HCT116 (cell line): ENCODE measurements at regions not wholly inside any gene's neighbourhood (a gene's known extent, or its start where the extent isn't known, plus 50 kb on each side); places are given as distances from the start of the nearest gene placed in this dataset.

Source experiments
- ATAC-seq: fragments of 200-7000 bp; cut with Tn5 transposase; 2 replicates; pipeline ENCODE4 v1.9.1; 2020; ENCODE audit warnings: mild to moderate bottlenecking, moderate library complexity
- BruUV-seq: library from RNA; stranded (reverse); fragments of 400-500 nt; replicated peaks from 2 replicates; lab custom pipeline; 2021; lab: Mats Ljungman, UMichigan
- CTCF ChIA-PET: fragments of 300-600 bp; sonication (Branson Sonifier 250); formaldehyde crosslinking; loops from one replicate; lab custom pipeline; 2021; ENCODE audit warnings: antibody characterized with exemption; lab: Charles Lee
- POLR2A ChIA-PET: fragments of 300-600, 350-600 bp; sonication (Branson Sonifier 250); formaldehyde crosslinking; loops from one replicate; lab custom pipeline; 2021; ENCODE audit warnings: antibody characterized with exemption; lab: Charles Lee
- RAD21 ChIA-PET, 2 experiments: fragments of 300-600 bp; sonication (Branson Sonifier 250); formaldehyde crosslinking; loops; one replicate each; lab custom pipeline; 2023; ENCODE audit warnings: low total read pairs in 2 of 2; ENCODE audit not compliant: uncharacterized antibody in 2 of 2, unreplicated experiment in 2 of 2, low non-redundant PET in 1 of 2; lab: Charles Lee
- DNase-seq: peaks from one replicate; pipeline ENCODE4 v3.0.0-alpha.2; 2010; ENCODE audit warnings: low read depth, low spot score
- H2AFZ ChIP-seq: fragments of 200-600 bp; shearing (Covaris generic), sonication (generic); 2 replicates; pipeline ENCODE4 v1.6.1; 2017; ENCODE audit warnings: low read depth, mixed run types, mixed read lengths, antibody characterized with exemption, low read length; ENCODE audit not compliant: poor library complexity, severe bottlenecking
- H3K27ac ChIP-seq: 2 replicates; pipeline ENCODE4 v1.5.1; 2012; ENCODE audit warnings: low read depth, low read length
- H3K27me3 ChIP-seq: fragments of 200-600 bp; sonication (generic); 2 replicates; pipeline ENCODE4 v1.6.1; 2016; ENCODE audit warnings: mixed run types, low read length, mixed read lengths; ENCODE audit not compliant: insufficient read depth
- H3K36me3 ChIP-seq, 2 experiments: fragments of 200-500 bp in 1 of 2; fragments of 200-600 bp in 1 of 2; sonication (Bioruptor generic) in 1 of 2; sonication (generic) in 1 of 2; 2 replicates each; pipeline versions ENCODE4 v1.5.1 to v1.6.1; 2014 to 2016; ENCODE audit warnings: low read length in 2 of 2, inconsistent platforms in 1 of 2, mixed read lengths in 1 of 2, mixed run types in 1 of 2; ENCODE audit not compliant: insufficient read depth in 2 of 2, control insufficient read depth in 1 of 2
- H3K4me1 ChIP-seq, 2 experiments: fragments of 200-600 bp in 1 of 2; sonication (generic) in 1 of 2; 2 replicates each; pipeline versions ENCODE4 v1.5.1 to v1.6.1; 2012 to 2017; ENCODE audit warnings: low read length in 2 of 2, inconsistent platforms in 1 of 2, mild to moderate bottlenecking in 1 of 2, mixed read lengths in 1 of 2, mixed run types in 1 of 2, moderate library complexity in 1 of 2; ENCODE audit not compliant: insufficient read depth in 2 of 2, control insufficient read depth in 1 of 2
- H3K4me2 ChIP-seq: fragments of 200-600 bp; sonication (generic); 2 replicates; pipeline ENCODE4 v1.6.1; 2017; ENCODE audit warnings: mixed run types, low read length, mixed read lengths
- H3K4me3 ChIP-seq, 2 experiments: fragments of 200-600 bp in 1 of 2; sonication (generic) in 1 of 2; replicated peaks in 1 of 2; 2 replicates each; pipeline ENCODE4 v1.5.1; 2011 to 2016; ENCODE audit warnings: low read length in 2 of 2, control low read depth in 1 of 2, low read depth in 1 of 2, mild to moderate bottlenecking in 1 of 2, mixed read lengths in 1 of 2, mixed run types in 1 of 2
- H3K79me2 ChIP-seq: fragments of 200-600 bp; sonication (generic); 2 replicates; pipeline ENCODE4 v1.6.1; 2017; ENCODE audit warnings: mild to moderate bottlenecking, mixed run types, low read length, moderate library complexity, mixed read lengths; ENCODE audit not compliant: insufficient read depth
- H3K9ac ChIP-seq: fragments of 200-600 bp; sonication (generic); 2 replicates; pipeline ENCODE4 v1.6.1; 2016; ENCODE audit warnings: low read length, mixed read lengths
- H3K9me2 ChIP-seq: fragments of 200-600 bp; sonication (generic), shearing (Covaris generic); 2 replicates; pipeline ENCODE4 v1.6.1; 2017; ENCODE audit warnings: mixed run types, mild to moderate bottlenecking, moderate library complexity; ENCODE audit not compliant: insufficient read depth
- H3K9me3 ChIP-seq, 2 experiments: fragments of 200-500 bp in 1 of 2; fragments of 200-600 bp in 1 of 2; sonication (Bioruptor generic) in 1 of 2; sonication (generic) in 1 of 2; 2 replicates each; pipeline ENCODE4 v1.6.1; 2014 to 2017; ENCODE audit warnings: low read length in 2 of 2, mixed read lengths in 2 of 2, inconsistent platforms in 1 of 2, low read depth in 1 of 2, mild to moderate bottlenecking in 1 of 2, mixed run types in 1 of 2, moderate library complexity in 1 of 2; ENCODE audit not compliant: control insufficient read depth in 1 of 2, insufficient read depth in 1 of 2
- H4K20me1 ChIP-seq: fragments of 200-600 bp; sonication (generic), shearing (Covaris generic); 2 replicates; pipeline ENCODE4 v1.6.1; 2017; ENCODE audit warnings: mixed run types, mild to moderate bottlenecking, moderate library complexity; ENCODE audit not compliant: insufficient read depth
- CBX3 ChIP-seq: IDR thresholded peaks from 2 replicates; pipeline ENCODE4 v1.6.1; 2012; ENCODE audit warnings: low read depth
- CEBPB ChIP-seq: IDR thresholded peaks from 2 replicates; pipeline ENCODE4 v1.6.1; 2012; ENCODE audit warnings: low read depth
- EGR1 ChIP-seq: IDR thresholded peaks from 2 replicates; pipeline ENCODE4 v1.6.1; 2012; ENCODE audit warnings: low read depth
- ELF1 ChIP-seq: IDR thresholded peaks from 2 replicates; pipeline ENCODE4 v1.6.1; 2012; ENCODE audit warnings: low read depth, borderline replicate concordance
- EZH2 ChIP-seq: fragments of 200-600 bp; sonication (generic); IDR thresholded peaks from 2 replicates; pipeline ENCODE4 v1.6.1; 2017; ENCODE audit warnings: antibody characterized with exemption, mixed run types
- EZH2phosphoT487 ChIP-seq: fragments of 200-600 bp; IDR thresholded peaks from 2 replicates; pipeline ENCODE4 v1.6.1; 2018; ENCODE audit warnings: antibody characterized with exemption, borderline replicate concordance
- FOSL1 ChIP-seq: IDR thresholded peaks from 2 replicates; pipeline ENCODE4 v1.6.1; 2012; ENCODE audit warnings: low read depth
- JUND ChIP-seq: IDR thresholded peaks from 2 replicates; pipeline ENCODE4 v1.6.1; 2012
- MAX ChIP-seq: IDR thresholded peaks from 2 replicates; pipeline ENCODE4 v1.6.1; 2012
- POLR2A ChIP-seq: IDR thresholded peaks from 2 replicates; pipeline ENCODE4 v1.7.0; 2011; ENCODE audit warnings: borderline replicate concordance; ENCODE audit not compliant: insufficient read depth, insufficient read length; ENCODE audit errors: extremely low read depth
- POLR2AphosphoS5 ChIP-seq: IDR thresholded peaks from 2 replicates; pipeline ENCODE4 v1.6.1; 2011; ENCODE audit warnings: mild to moderate bottlenecking, low read depth, low read length, moderate library complexity
- RAD21 ChIP-seq: IDR thresholded peaks from 2 replicates; pipeline ENCODE4 v1.6.1; 2012; ENCODE audit warnings: low read depth, mild to moderate bottlenecking
- REST ChIP-seq: IDR thresholded peaks from 2 replicates; pipeline ENCODE4 v1.6.1; 2012; ENCODE audit warnings: low read depth
- SIN3A ChIP-seq: IDR thresholded peaks from 2 replicates; pipeline ENCODE4 v1.6.1; 2012; ENCODE audit warnings: low read depth
- SRF ChIP-seq: IDR thresholded peaks from 2 replicates; pipeline ENCODE4 v1.6.1; 2012; ENCODE audit warnings: low read depth
- TCF7L2 ChIP-seq: IDR thresholded peaks from 2 replicates; pipeline ENCODE4 v1.7.0; 2011; ENCODE audit warnings: borderline replicate concordance, inconsistent platforms; ENCODE audit not compliant: insufficient read depth, insufficient read length; ENCODE audit errors: extremely low read depth
- ZFX ChIP-seq: fragments of 450-650 bp; IDR thresholded peaks from 2 replicates; pipeline ENCODE4 v1.6.1; 2017
- ZNF274 ChIP-seq: fragments of 200-500 bp; sonication (Bioruptor generic); IDR thresholded peaks from 2 replicates; pipeline ENCODE4 v1.6.1; 2014; ENCODE audit warnings: mild to moderate bottlenecking, low read depth, low read length, inconsistent platforms
- intact Hi-C: fragments of 100-400 bp; cut with micrococcal nuclease; formaldehyde crosslinking; loops from 2 replicates; pipeline ENCODE4 v1.10.0; 2022
- TF ChIP-seq, protein P1 (sequence below): IDR thresholded peaks from 2 replicates; pipeline ENCODE4 v1.6.1; 2011; ENCODE audit warnings: mild to moderate bottlenecking, low read length, moderate library complexity; ENCODE audit not compliant: insufficient replicate concordance; ENCODE audit errors: extremely low read depth
- TF ChIP-seq, protein P2 (sequence below), 3 experiments: fragments of 200-600 bp in 1 of 3; sonication (generic) in 1 of 3; IDR thresholded peaks in 2 of 3; conservative IDR thresholded peaks in 1 of 3; 2 replicates each; pipeline ENCODE4 v1.5.1; 2012 to 2017; ENCODE audit warnings: low read depth in 2 of 3, low read length in 2 of 3, antibody characterized with exemption in 1 of 3, borderline replicate concordance in 1 of 3, control low read depth in 1 of 3, mild to moderate bottlenecking in 1 of 3, mixed read lengths in 1 of 3, mixed run types in 1 of 3, moderate library complexity in 1 of 3; ENCODE audit not compliant: insufficient read depth in 1 of 3

DNA sequence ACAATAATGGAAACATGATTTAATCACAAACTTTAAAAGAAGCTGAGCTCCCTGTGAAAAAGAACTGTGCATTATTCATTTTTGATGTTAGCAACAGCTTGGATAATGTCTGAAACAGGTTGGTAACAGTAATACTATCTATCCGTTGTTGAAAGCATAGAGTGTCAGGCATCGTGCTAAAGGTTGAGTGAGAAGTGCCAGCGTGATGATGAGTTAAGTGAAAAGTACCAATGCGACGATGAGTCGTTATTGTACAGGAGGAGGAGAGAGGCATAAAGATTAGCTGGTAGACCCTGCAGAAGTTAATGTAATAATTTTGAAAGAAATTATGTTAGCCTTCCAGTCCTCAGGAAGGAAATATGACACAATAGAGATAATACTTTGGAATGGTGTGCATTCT is 593.6 kb downstream of the MAT2B start (continued):
- TF ChIP-seq EZH2phosphoT487 = no peak
- no peak for TF ChIP-seq JUND
- TF ChIP-seq CEBPB = no peak
- TF ChIP-seq POLR2A = no peak
- TF ChIP-seq ZFX = no peak
- TF ChIP-seq, protein P1, sequence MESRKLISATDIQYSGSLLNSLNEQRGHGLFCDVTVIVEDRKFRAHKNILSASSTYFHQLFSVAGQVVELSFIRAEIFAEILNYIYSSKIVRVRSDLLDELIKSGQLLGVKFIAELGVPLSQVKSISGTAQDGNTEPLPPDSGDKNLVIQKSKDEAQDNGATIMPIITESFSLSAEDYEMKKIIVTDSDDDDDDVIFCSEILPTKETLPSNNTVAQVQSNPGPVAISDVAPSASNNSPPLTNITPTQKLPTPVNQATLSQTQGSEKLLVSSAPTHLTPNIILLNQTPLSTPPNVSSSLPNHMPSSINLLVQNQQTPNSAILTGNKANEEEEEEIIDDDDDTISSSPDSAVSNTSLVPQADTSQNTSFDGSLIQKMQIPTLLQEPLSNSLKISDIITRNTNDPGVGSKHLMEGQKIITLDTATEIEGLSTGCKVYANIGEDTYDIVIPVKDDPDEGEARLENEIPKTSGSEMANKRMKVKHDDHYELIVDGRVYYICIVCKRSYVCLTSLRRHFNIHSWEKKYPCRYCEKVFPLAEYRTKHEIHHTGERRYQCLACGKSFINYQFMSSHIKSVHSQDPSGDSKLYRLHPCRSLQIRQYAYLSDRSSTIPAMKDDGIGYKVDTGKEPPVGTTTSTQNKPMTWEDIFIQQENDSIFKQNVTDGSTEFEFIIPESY = no peak
- no peak for TF ChIP-seq FOSL1

GRCh38 chr5:164115420-164115819 is 610.0 kb downstream of the MAT2B start:
- Histone ChIP-seq H3K4me3 (no peak overlapping the region), H3K9ac (no peak overlapping the region), H3K79me2 (no peaks in the 10 kb centered on the region), H3K9me3 (no peaks in the 10 kb centered on the region; a peak in 1 of 4 replicates), H3K36me3 (no peaks in the 10 kb centered on the region), H3K4me2 (no peak overlapping the region), H3K27ac (no peak overlapping the region), H3K9me2 (no peaks in the 10 kb centered on the region), H4K20me1 (no peaks in the 10 kb centered on the region), H3K4me1 (no peaks in the 10 kb centered on the region), H3K27me3 (no peaks in the 10 kb centered on the region), H2AFZ (no peak overlapping the region)
- RAD21 ChIA-PET = no interaction called here
- intact Hi-C loops = no loop called here
- no TSS peak for BruUV-seq
- POLR2A ChIA-PET = no interaction called here
- CTCF ChIA-PET = no interaction called here
- no peak for DNase-seq
- no peak for ATAC-seq
- TF ChIP-seq TCF7L2 (no peak), REST (no peak), SRF (no peak), POLR2A (no peak), SIN3A (no peak), JUND (no peak), EZH2 (no peak), ZNF274 (no peak), EGR1 (no peak), RAD21 (no peak), ELF1 (no peak), FOSL1 (no peak), CBX3 (no peak), MAX (no peak), EZH2phosphoT487 (no peak), POLR2AphosphoS5 (no peak)
- TF ChIP-seq, protein P2, sequence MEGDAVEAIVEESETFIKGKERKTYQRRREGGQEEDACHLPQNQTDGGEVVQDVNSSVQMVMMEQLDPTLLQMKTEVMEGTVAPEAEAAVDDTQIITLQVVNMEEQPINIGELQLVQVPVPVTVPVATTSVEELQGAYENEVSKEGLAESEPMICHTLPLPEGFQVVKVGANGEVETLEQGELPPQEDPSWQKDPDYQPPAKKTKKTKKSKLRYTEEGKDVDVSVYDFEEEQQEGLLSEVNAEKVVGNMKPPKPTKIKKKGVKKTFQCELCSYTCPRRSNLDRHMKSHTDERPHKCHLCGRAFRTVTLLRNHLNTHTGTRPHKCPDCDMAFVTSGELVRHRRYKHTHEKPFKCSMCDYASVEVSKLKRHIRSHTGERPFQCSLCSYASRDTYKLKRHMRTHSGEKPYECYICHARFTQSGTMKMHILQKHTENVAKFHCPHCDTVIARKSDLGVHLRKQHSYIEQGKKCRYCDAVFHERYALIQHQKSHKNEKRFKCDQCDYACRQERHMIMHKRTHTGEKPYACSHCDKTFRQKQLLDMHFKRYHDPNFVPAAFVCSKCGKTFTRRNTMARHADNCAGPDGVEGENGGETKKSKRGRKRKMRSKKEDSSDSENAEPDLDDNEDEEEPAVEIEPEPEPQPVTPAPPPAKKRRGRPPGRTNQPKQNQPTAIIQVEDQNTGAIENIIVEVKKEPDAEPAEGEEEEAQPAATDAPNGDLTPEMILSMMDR (IDR thresholded peaks at IDR 0.05 in 2 of 3, conservative IDR thresholded peaks at IDR 0.05 in 1 of 3; ENCODE audit: borderline replicate concordance in 1 of 3, insufficient read depth in 1 of 3, low read depth in 2 of 3, low read length in 2 of 3) = no peak
